ENCODE measurements at regions not wholly inside any gene's neighbourhood (a gene's known extent, or its start where the extent isn't known, plus 50 kb on each side); places are given as distances from the start of the nearest gene placed in this dataset.

- no peak for TF ChIP-seq POLR2A (IDR thresholded peaks at IDR 0.05; ENCODE audit: low read depth, low read length)
- no peak for TF ChIP-seq POLR2AphosphoS5 (IDR thresholded peaks at IDR 0.05; ENCODE audit: low read depth, low read length)
- TF ChIP-seq PAX5 (IDR thresholded peaks at IDR 0.05; ENCODE audit: insufficient read depth, low read length, severe bottlenecking), result no peak
- no peak for TF ChIP-seq POU2F2 (IDR thresholded peaks at IDR 0.05; ENCODE audit: low read depth, low read length)
Measured at GRCh38 chr19:28829762-28830161, 383.2 kb downstream of the UQCRFS1 start.

All from GM12891 (cell line).